Activated CD4-positive, alpha-beta memory T cell treated with anti-CD3 and anti-CD28 coated beads for 36 hours (primary cell): ENCODE measurements at regions not wholly inside any gene's neighbourhood (a gene's known extent, or its start where the extent isn't known, plus 50 kb on each side); places are given as distances from the start of the nearest gene placed in this dataset.

Experiments
- CTCF ChIA-PET: fragments of 350-600 bp; sonication (Branson Sonifier 250); formaldehyde crosslinking; loops from one replicate; lab custom pipeline; 2021; ENCODE audit warnings: antibody characterized with exemption, inconsistent platforms; lab: Charles Lee
- POLR2A ChIA-PET: fragments of 350-600 bp; sonication (Branson Sonifier 250); formaldehyde crosslinking; loops from one replicate; lab custom pipeline; 2021; ENCODE audit warnings: antibody characterized with exemption; lab: Charles Lee
- DNase-seq: peaks from one replicate; pipeline ENCODE4 v3.0.0-alpha.2; 2020
- H3K27ac Mint-ChIP-seq: one replicate; pipeline ENCODE4 v1.8.0; 2021; ENCODE audit warnings: mixed read lengths
- H3K27me3 Mint-ChIP-seq: one replicate; pipeline ENCODE4 v1.8.0; 2021; ENCODE audit warnings: mixed read lengths
- H3K36me3 Mint-ChIP-seq: one replicate; pipeline ENCODE4 v1.8.0; 2021; ENCODE audit warnings: mixed read lengths
- H3K4me1 Mint-ChIP-seq: one replicate; pipeline ENCODE4 v1.8.0; 2021; ENCODE audit warnings: low read depth, mixed read lengths
- H3K4me3 Mint-ChIP-seq: one replicate; pipeline ENCODE4 v1.8.0; 2021; ENCODE audit warnings: mild to moderate bottlenecking, mixed read lengths
- H3K9me3 Mint-ChIP-seq: one replicate; pipeline ENCODE4 v1.8.0; 2021; ENCODE audit warnings: mixed read lengths
- intact Hi-C: fragments of 100-400 bp; cut with micrococcal nuclease; formaldehyde crosslinking; loops from one replicate; pipeline ENCODE4 v1.15.1; 2023

DNA sequence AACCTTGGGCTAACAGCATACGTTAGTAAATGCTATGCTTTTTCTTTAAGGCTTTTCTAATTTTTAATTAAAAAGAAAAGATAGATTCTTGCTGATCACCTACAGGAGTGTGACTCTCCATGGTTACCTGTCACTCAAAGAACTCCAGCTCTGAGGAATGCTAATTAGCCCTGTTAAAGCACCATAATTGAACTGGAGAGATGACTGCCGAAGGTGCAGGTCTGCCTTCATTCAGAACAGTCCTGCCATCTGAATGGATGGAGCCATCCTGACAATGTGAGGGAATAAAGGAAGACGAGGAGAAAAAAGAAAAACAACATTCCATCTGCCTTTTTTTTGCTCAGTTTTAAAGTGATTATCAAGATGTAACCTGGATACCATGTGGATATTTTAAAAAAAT, 94.6 kb downstream of the ATP6V1G3 start:
- Mint-ChIP-seq H3K36me3 (no peaks in the 10 kb centered on the region), H3K9me3 (no peaks in the 10 kb centered on the region), H3K4me1 (peaks cover 3% of the 10 kb centered on the region), H3K27me3 (peaks cover 6% of the 10 kb centered on the region), H3K4me3 (no peak overlapping the region), H3K27ac (no peak overlapping the region)
- intact Hi-C loops, result no loop called here
- no peak for DNase-seq
- CTCF ChIA-PET, result no interaction called here
- POLR2A ChIA-PET, result no interaction called here

DNA sequence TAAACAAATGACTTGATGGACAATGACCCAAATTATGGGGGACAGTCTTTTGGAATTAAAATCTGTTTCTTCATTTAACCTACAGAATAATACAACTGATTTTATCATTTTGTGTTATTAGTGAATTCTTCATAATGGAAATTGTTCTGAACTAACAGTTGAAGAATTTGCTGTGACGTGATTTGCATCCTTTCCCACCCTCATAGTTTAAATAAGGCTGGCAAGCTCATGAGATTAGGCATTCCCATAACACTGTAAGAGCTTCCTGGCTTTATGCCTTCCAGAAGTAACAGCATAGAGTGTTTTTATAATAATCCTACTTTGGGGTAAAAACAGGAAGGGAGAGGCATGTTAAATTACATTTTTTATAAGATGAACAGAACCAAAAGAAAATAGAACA, 95.7 kb downstream of the ATP6V1G3 start:
- Mint-ChIP-seq H3K4me1 (peaks cover 3% of the 10 kb centered on the region), H3K4me3 (no peak overlapping the region), H3K27ac (no peak overlapping the region), H3K9me3 (no peaks in the 10 kb centered on the region), H3K27me3 (peaks cover 6% of the 10 kb centered on the region), H3K36me3 (no peaks in the 10 kb centered on the region)
- POLR2A ChIA-PET, result no interaction called here
- intact Hi-C loops, result no loop called here
- DNase-seq, result no peak
- CTCF ChIA-PET, result no interaction called here

GRCh38 chr1:198443365-198444233, 96.9 kb downstream of the ATP6V1G3 start:
- Mint-ChIP-seq H3K36me3 (no peaks in the 10 kb centered on the region), H3K4me1 (no peaks in the 10 kb centered on the region), H3K27ac (no peak overlapping the region), H3K4me3 (no peak overlapping the region), H3K27me3 (peaks cover 6% of the 10 kb centered on the region), H3K9me3 (no peaks in the 10 kb centered on the region)
- intact Hi-C loops, result no loop called here
- DNase-seq, result no peak
- ChIA-PET CTCF (no interaction called here), POLR2A (no interaction called here)

- H3K9me3 Mint-ChIP-seq, result no peaks in the 10 kb centered on the region
- CTCF ChIA-PET, result no interaction called here
- H3K36me3 Mint-ChIP-seq, result no peaks in the 10 kb centered on the region
- H3K27ac Mint-ChIP-seq, result no peak overlapping the region
- intact Hi-C loops, result no loop called here
- no peak for DNase-seq
- H3K4me3 Mint-ChIP-seq, result no peak overlapping the region
- H3K4me1 Mint-ChIP-seq, result no peaks in the 10 kb centered on the region
- peaks cover 5% of the 10 kb centered on the region for H3K27me3 Mint-ChIP-seq
- POLR2A ChIA-PET, result no interaction called here
Measured at GRCh38 chr1:198440842-198441241, 99.6 kb downstream of the ATP6V1G3 start.

- no peaks in the 10 kb centered on the region for H3K36me3 Mint-ChIP-seq
- peaks cover 5% of the 10 kb centered on the region for H3K9me3 Mint-ChIP-seq
- no peak overlapping the region for H3K27ac Mint-ChIP-seq
- DNase-seq, result no peak
- POLR2A ChIA-PET, result no interaction called here
- H3K4me1 Mint-ChIP-seq, result no peaks in the 10 kb centered on the region
- CTCF ChIA-PET, result no interaction called here
- peaks cover 4% of the 10 kb centered on the region for H3K27me3 Mint-ChIP-seq
- intact Hi-C loops, result no loop called here
- no peak overlapping the region for H3K4me3 Mint-ChIP-seq
Measured at GRCh38 chr1:198437332-198437731, 103.1 kb downstream of the ATP6V1G3 start.

DNA sequence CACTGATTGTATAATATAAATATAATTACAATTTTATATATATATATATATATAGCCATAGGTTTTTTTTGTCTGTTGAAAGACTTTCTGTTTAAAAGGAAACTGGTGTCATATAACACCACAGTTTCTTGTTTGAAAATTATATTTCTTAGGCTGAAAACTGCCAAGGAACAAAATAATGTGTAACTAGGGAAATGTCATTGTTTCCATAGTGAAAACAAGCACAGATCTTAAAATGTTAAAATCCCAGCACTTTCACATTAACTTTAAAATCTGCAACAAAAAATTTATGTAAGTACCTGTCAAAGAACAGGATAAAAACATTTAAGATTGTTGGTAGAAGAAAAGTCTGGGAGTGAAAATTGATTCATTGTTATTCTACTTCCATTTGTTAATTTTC, 104.2 kb downstream of the ATP6V1G3 start:
- Mint-ChIP-seq H3K4me3 (no peak overlapping the region), H3K27ac (no peak overlapping the region), H3K4me1 (no peaks in the 10 kb centered on the region), H3K9me3 (peaks cover 15% of the 10 kb centered on the region), H3K36me3 (no peaks in the 10 kb centered on the region), H3K27me3 (peaks cover 2% of the 10 kb centered on the region)
- ChIA-PET CTCF (no interaction called here), POLR2A (no interaction called here)
- no peak for DNase-seq
- intact Hi-C loops, result no loop called here

DNA sequence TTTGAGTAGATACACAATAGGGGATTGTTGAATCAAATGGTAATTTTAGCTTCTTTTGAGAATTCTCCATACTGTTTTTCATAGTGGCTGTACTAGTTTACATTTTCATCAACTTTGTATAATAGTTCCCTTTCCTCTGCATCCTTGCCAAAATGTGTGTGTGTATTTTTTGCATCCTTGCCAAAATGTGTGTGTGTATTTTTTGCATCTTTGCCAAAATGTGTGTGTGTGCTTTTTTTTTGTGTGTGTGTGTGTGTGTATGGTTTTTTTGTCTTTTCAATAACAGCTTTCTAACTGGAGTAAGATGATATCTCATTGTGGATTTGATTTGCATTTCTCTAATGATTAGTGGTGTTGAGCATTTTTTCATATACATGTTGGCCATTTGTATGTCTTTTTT, 105.4 kb downstream of the ATP6V1G3 start:
- intact Hi-C loops, result no loop called here
- Mint-ChIP-seq H3K4me1 (no peaks in the 10 kb centered on the region), H3K27me3 (peaks cover 2% of the 10 kb centered on the region), H3K9me3 (peaks cover 15% of the 10 kb centered on the region), H3K27ac (no peak overlapping the region), H3K36me3 (no peaks in the 10 kb centered on the region), H3K4me3 (no peak overlapping the region)
- POLR2A ChIA-PET, result no interaction called here
- DNase-seq, result no peak
- CTCF ChIA-PET, result no interaction called here

- no peak for DNase-seq
- Mint-ChIP-seq H3K4me1 (no peaks in the 10 kb centered on the region), H3K27me3 (no peaks in the 10 kb centered on the region), H3K36me3 (no peaks in the 10 kb centered on the region), H3K9me3 (no peaks in the 10 kb centered on the region), H3K4me3 (no peak overlapping the region), H3K27ac (no peak overlapping the region)
- ChIA-PET CTCF (no interaction called here), POLR2A (no interaction called here)
- intact Hi-C loops, result no loop called here
Measured at GRCh38 chr1:198424441-198424840, 116.0 kb downstream of the ATP6V1G3 start.

GRCh38 chr1:198423673-198424072, 116.8 kb downstream of the ATP6V1G3 start:
- H3K36me3 Mint-ChIP-seq, result no peaks in the 10 kb centered on the region
- H3K9me3 Mint-ChIP-seq, result no peaks in the 10 kb centered on the region
- CTCF ChIA-PET, result no interaction called here
- no peak overlapping the region for H3K4me3 Mint-ChIP-seq
- POLR2A ChIA-PET, result no interaction called here
- intact Hi-C loops, result no loop called here
- H3K27ac Mint-ChIP-seq, result no peak overlapping the region
- no peak for DNase-seq
- H3K4me1 Mint-ChIP-seq, result no peaks in the 10 kb centered on the region
- peaks cover 1% of the 10 kb centered on the region for H3K27me3 Mint-ChIP-seq

DNA sequence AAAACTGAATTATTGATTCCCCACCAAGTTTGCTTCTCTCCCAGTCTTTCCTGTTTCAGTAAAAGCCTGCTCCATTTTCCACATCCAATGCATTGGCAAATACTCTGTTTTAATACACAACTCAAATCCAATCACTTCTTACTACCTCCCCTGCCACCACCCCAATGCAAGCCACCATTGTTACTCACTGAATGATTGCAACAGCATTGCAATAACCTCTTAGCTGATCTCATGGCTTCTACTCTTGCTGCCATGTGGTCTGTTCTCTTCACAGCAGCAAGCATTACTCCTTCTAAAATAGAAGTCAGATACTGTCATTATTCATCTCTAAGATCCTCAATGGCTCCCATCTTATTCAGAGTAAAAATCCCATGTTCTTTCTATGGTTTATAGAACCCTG, 123.4 kb downstream of the ATP6V1G3 start:
- H3K27me3 Mint-ChIP-seq, result peaks cover 8% of the 10 kb centered on the region
- POLR2A ChIA-PET, result no interaction called here
- DNase-seq, result no peak
- H3K27ac Mint-ChIP-seq, result no peak overlapping the region
- CTCF ChIA-PET, result no interaction called here
- no peaks in the 10 kb centered on the region for H3K36me3 Mint-ChIP-seq
- no peak overlapping the region for H3K4me3 Mint-ChIP-seq
- H3K9me3 Mint-ChIP-seq, result no peaks in the 10 kb centered on the region
- no peaks in the 10 kb centered on the region for H3K4me1 Mint-ChIP-seq
- intact Hi-C loops, result no loop called here

DNA sequence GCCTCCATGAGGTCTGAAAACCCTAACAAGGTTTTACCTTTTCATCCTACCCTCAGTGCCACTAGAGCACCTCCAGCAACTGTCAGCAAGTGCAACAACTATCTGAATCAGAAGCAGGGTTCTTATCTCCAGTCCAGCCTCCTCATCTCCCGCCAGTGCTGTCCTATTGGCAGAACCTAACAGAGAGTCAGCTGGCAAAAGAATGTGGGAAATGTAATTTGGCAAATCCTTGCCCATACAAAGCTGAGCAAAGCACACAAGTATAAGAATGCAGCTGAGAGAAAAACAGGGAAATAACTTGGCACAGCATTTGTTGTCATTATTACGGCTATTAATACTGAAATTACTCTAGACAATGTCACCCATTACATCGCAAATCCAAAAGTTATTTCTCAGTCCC, 124.2 kb downstream of the ATP6V1G3 start:
- peaks cover 8% of the 10 kb centered on the region for H3K27me3 Mint-ChIP-seq
- intact Hi-C loops, result no loop called here
- no peaks in the 10 kb centered on the region for H3K4me1 Mint-ChIP-seq
- no peak overlapping the region for H3K27ac Mint-ChIP-seq
- H3K4me3 Mint-ChIP-seq, result no peak overlapping the region
- DNase-seq, result no peak
- ChIA-PET CTCF (no interaction called here), POLR2A (no interaction called here)
- no peaks in the 10 kb centered on the region for H3K9me3 Mint-ChIP-seq
- no peaks in the 10 kb centered on the region for H3K36me3 Mint-ChIP-seq

GRCh38 chr1:198411240-198411639, 129.2 kb downstream of the ATP6V1G3 start:
- DNase-seq, result no peak
- ChIA-PET CTCF (no interaction called here), POLR2A (no interaction called here)
- H3K27ac Mint-ChIP-seq, result no peak overlapping the region
- no peaks in the 10 kb centered on the region for H3K36me3 Mint-ChIP-seq
- peaks cover 6% of the 10 kb centered on the region for H3K9me3 Mint-ChIP-seq
- peaks cover 2% of the 10 kb centered on the region for H3K27me3 Mint-ChIP-seq
- intact Hi-C loops, result no loop called here
- H3K4me3 Mint-ChIP-seq, result no peak overlapping the region
- no peaks in the 10 kb centered on the region for H3K4me1 Mint-ChIP-seq

- H3K27ac Mint-ChIP-seq, result no peak overlapping the region
- ChIA-PET POLR2A (no interaction called here), CTCF (no interaction called here)
- H3K36me3 Mint-ChIP-seq, result no peaks in the 10 kb centered on the region
- no peaks in the 10 kb centered on the region for H3K4me1 Mint-ChIP-seq
- peaks cover 1% of the 10 kb centered on the region for H3K27me3 Mint-ChIP-seq
- H3K9me3 Mint-ChIP-seq, result peaks cover 11% of the 10 kb centered on the region
- no peak overlapping the region for H3K4me3 Mint-ChIP-seq
- intact Hi-C loops, result no loop called here
- no peak for DNase-seq
Measured at GRCh38 chr1:198408716-198409115, 131.8 kb downstream of the ATP6V1G3 start.
